ENCODE measurements at regions not wholly inside any gene's neighbourhood (a gene's known extent, or its start where the extent isn't known, plus 50 kb on each side); places are given as distances from the start of the nearest gene placed in this dataset.

- no peak for DNase-seq
Measured at GRCh38 chr6:1485678-1486077, 96.3 kb downstream of the FOXF2 start.

GRCh38 chr6:1486387-1486786 is 97.0 kb downstream of the FOXF2 start:
- DNase-seq: no peak

- DNase-seq: no peak
Measured at GRCh38 chr6:1487239-1487638, 97.9 kb downstream of the FOXF2 start.

GRCh38 chr6:1491025-1491424 is 101.6 kb downstream of the FOXF2 start:
- DNase-seq: no peak

GRCh38 chr6:1491591-1492319 is 102.4 kb downstream of the FOXF2 start:
- peak; percentile 47 for DNase-seq

GRCh38 chr6:1494671-1495070 is 105.3 kb downstream of the FOXF2 start:
- DNase-seq: no peak

- no peak for DNase-seq
Measured at GRCh38 chr6:1495344-1495743, 106.0 kb downstream of the FOXF2 start.

- no peak for DNase-seq
Measured at GRCh38 chr6:1496092-1496491, 106.7 kb downstream of the FOXF2 start.

- DNase-seq: peak; percentile 75
Measured at GRCh38 chr6:1496836-1497760, 107.7 kb downstream of the FOXF2 start.

GRCh38 chr6:1497761-1498105 is 108.4 kb downstream of the FOXF2 start:
- DNase-seq: no peak

- no peak for DNase-seq
Measured at GRCh38 chr6:1498491-1499113, 109.2 kb downstream of the FOXF2 start.

GRCh38 chr6:1499777-1500176 is 109.9 kb upstream of the FOXC1 start:
- DNase-seq: peak; percentile 81

GRCh38 chr6:1500913-1501312 is 108.8 kb upstream of the FOXC1 start:
- no peak for DNase-seq

GRCh38 chr6:1502041-1502440 is 107.7 kb upstream of the FOXC1 start:
- no peak for DNase-seq

GRCh38 chr6:1503811-1504210 is 105.9 kb upstream of the FOXC1 start:
- no peak for DNase-seq

- no peak for DNase-seq
Measured at GRCh38 chr6:1504465-1504864, 105.2 kb upstream of the FOXC1 start.

- no peak for DNase-seq
Measured at GRCh38 chr6:1507251-1507650, 102.5 kb upstream of the FOXC1 start.

GRCh38 chr6:1509241-1509640 is 100.5 kb upstream of the FOXC1 start:
- no peak for DNase-seq

- DNase-seq: no peak
Measured at GRCh38 chr6:1510239-1510638, 99.5 kb upstream of the FOXC1 start.

- no peak for DNase-seq
Measured at GRCh38 chr6:1513215-1513780, 96.4 kb upstream of the FOXC1 start.

GRCh38 chr6:1514078-1514477 is 95.6 kb upstream of the FOXC1 start:
- DNase-seq: no peak

- DNase-seq: no peak
Measured at GRCh38 chr6:1515280-1515679, 94.4 kb upstream of the FOXC1 start.

- DNase-seq: no peak
Measured at GRCh38 chr6:1515781-1516180, 93.9 kb upstream of the FOXC1 start.
